GM23338 (cell line): ENCODE measurements at regions not wholly inside any gene's neighbourhood (a gene's known extent, or its start where the extent isn't known, plus 50 kb on each side); places are given as distances from the start of the nearest gene placed in this dataset.

ENCODE experiments used
- ATAC-seq: fragments of 200-7000 bp; cut with Tn5 transposase; 3 replicates; pipeline ENCODE4 v1.9.1; 2020
- DNase-seq: peaks from one replicate; pipeline ENCODE4 v3.0.0-alpha.2; 2015; ENCODE audit warnings: low spot score
- H2AFZ ChIP-seq: fragments of 200-600 bp; sonication (generic); 2 replicates; pipeline ENCODE4 v1.8.0; 2016; ENCODE audit warnings: antibody characterized with exemption, mild to moderate bottlenecking, moderate library complexity
- H3F3A ChIP-seq: fragments of 200-600 bp; sonication (generic); replicated peaks from 2 replicates; pipeline ENCODE4 v1.8.0; 2017; ENCODE audit warnings: antibody characterized with exemption, mixed run types, low read depth
- H3K27ac ChIP-seq: fragments of 200-600 bp; sonication (generic); 2 replicates; pipeline ENCODE4 v1.6.1; 2016; ENCODE audit warnings: low read depth
- H3K27me3 ChIP-seq: fragments of 200-600 bp; sonication (generic); 2 replicates; pipeline ENCODE4 v1.8.0; 2016; ENCODE audit warnings: mild to moderate bottlenecking, mixed run types, moderate library complexity; ENCODE audit not compliant: insufficient read depth
- H3K36me3 ChIP-seq: fragments of 200-600 bp; sonication (generic); 2 replicates; pipeline ENCODE4 v1.8.0; 2016; ENCODE audit warnings: mild to moderate bottlenecking; ENCODE audit not compliant: insufficient read depth
- H3K4me1 ChIP-seq: fragments of 200-600 bp; sonication (generic); 2 replicates; pipeline ENCODE4 v1.8.0; 2016; ENCODE audit warnings: mild to moderate bottlenecking, moderate library complexity; ENCODE audit not compliant: insufficient read depth
- H3K4me2 ChIP-seq: fragments of 200-600 bp; sonication (generic); 2 replicates; pipeline ENCODE4 v1.7.1; 2017; ENCODE audit warnings: mixed run types
- H3K4me3 ChIP-seq: fragments of 200-600 bp; sonication (generic); 2 replicates; pipeline ENCODE4 v1.6.1; 2016; ENCODE audit warnings: mixed run types
- H3K79me2 ChIP-seq: fragments of 200-600 bp; sonication (generic); replicated peaks from 2 replicates; pipeline ENCODE4 v1.8.0; 2017; ENCODE audit warnings: mild to moderate bottlenecking; ENCODE audit not compliant: insufficient read depth
- H3K9me2 ChIP-seq: fragments of 200-600 bp; sonication (generic); 2 replicates; pipeline ENCODE4 v1.8.0; 2017; ENCODE audit not compliant: insufficient read depth
- H4K20me1 ChIP-seq: fragments of 200-600 bp; sonication (generic); replicated peaks from 2 replicates; pipeline ENCODE4 v1.8.0; 2017; ENCODE audit warnings: mild to moderate bottlenecking; ENCODE audit not compliant: insufficient read depth
- H3K27ac Mint-ChIP-seq: 2 replicates; pipeline ENCODE4 v1.8.0; 2020; ENCODE audit warnings: inconsistent platforms, mild to moderate bottlenecking, moderate library complexity, mixed read lengths
- H3K27me3 Mint-ChIP-seq: 3 replicates; pipeline ENCODE4 v1.8.0; 2022; ENCODE audit warnings: low read depth, mild to moderate bottlenecking, moderate library complexity, mixed read lengths, inconsistent platforms; ENCODE audit not compliant: insufficient read depth, poor library complexity
- H3K36me3 Mint-ChIP-seq: 3 replicates; pipeline ENCODE4 v1.8.0; 2021; ENCODE audit warnings: low read depth, mild to moderate bottlenecking, inconsistent platforms, moderate library complexity, mixed read lengths
- H3K4me1 Mint-ChIP-seq: 3 replicates; pipeline ENCODE4 v1.8.0; 2020; ENCODE audit warnings: mild to moderate bottlenecking, inconsistent platforms, mixed read lengths
- H3K4me3 Mint-ChIP-seq: 3 replicates; pipeline ENCODE4 v1.8.0; 2021; ENCODE audit warnings: moderate library complexity, mild to moderate bottlenecking, inconsistent platforms, mixed read lengths
- H3K9me3 Mint-ChIP-seq: 3 replicates; pipeline ENCODE4 v1.8.0; 2020; ENCODE audit warnings: moderate library complexity, mild to moderate bottlenecking, inconsistent platforms, mixed read lengths
- CREB1 ChIP-seq: fragments of 250-450 bp; sonication (Bioruptor Pico); IDR thresholded peaks from 2 replicates; pipeline ENCODE4 v1.5.0; 2020; ENCODE audit warnings: low read depth, mild to moderate bottlenecking, moderate library complexity
- EZH2 ChIP-seq: fragments of 200-600 bp; sonication (generic); IDR thresholded peaks from one replicate; pipeline ENCODE4 v1.8.0; 2017; ENCODE audit warnings: antibody characterized with exemption, mild to moderate bottlenecking, low read depth; ENCODE audit not compliant: unreplicated experiment
- EZH2phosphoT487 ChIP-seq: fragments of 200-600 bp; sonication (generic); IDR thresholded peaks from one replicate; pipeline ENCODE4 v1.8.1; 2018; ENCODE audit warnings: antibody characterized with exemption; ENCODE audit not compliant: unreplicated experiment
- JUNB ChIP-seq: IDR thresholded peaks from one replicate; pipeline ENCODE4 v1.6.1; 2016; ENCODE audit warnings: antibody characterized with exemption; ENCODE audit not compliant: unreplicated experiment
- NANOG ChIP-seq: IDR thresholded peaks from 2 replicates; pipeline ENCODE4 v1.6.1; 2016; ENCODE audit warnings: antibody characterized with exemption, borderline replicate concordance
- POLR2AphosphoS5 ChIP-seq: IDR thresholded peaks from 2 replicates; pipeline ENCODE4 v1.6.1; 2016; ENCODE audit warnings: antibody characterized with exemption, low read depth
- STAT1 ChIP-seq: IDR thresholded peaks from one replicate; pipeline ENCODE4 v1.6.1; 2016; ENCODE audit warnings: antibody characterized with exemption; ENCODE audit not compliant: unreplicated experiment
- ZNF114 ChIP-seq: fragments of 250-450 bp; sonication (Bioruptor Pico); IDR thresholded peaks from 2 replicates; pipeline ENCODE4 v1.5.0; 2020; ENCODE audit warnings: mild to moderate bottlenecking, moderate library complexity
- ZNF331 ChIP-seq: fragments of 250-450 bp; sonication (Bioruptor Pico); IDR thresholded peaks from 2 replicates; pipeline ENCODE4 v1.5.0; 2020; ENCODE audit warnings: low read depth, mild to moderate bottlenecking, moderate library complexity
- TF ChIP-seq, protein P1 (sequence below), 2 experiments: fragments of 200-600 bp in 1 of 2; sonication (generic) in 1 of 2; conservative IDR thresholded peaks; 2 replicates each; pipeline versions ENCODE4 v1.5.1 to v1.6.1; 2016 to 2017; ENCODE audit warnings: antibody characterized with exemption in 2 of 2, low read depth in 2 of 2, mild to moderate bottlenecking in 2 of 2, moderate library complexity in 1 of 2
- TF ChIP-seq, protein P2 (sequence below): IDR thresholded peaks from one replicate; pipeline ENCODE4 v1.6.1; 2018; ENCODE audit warnings: antibody characterized with exemption; ENCODE audit not compliant: unreplicated experiment
- TF ChIP-seq, protein P3 (sequence below): fragments of 250-450 bp; sonication (Bioruptor Pico); IDR thresholded peaks from 2 replicates; pipeline ENCODE4 v1.5.0; 2020; ENCODE audit warnings: mild to moderate bottlenecking, moderate library complexity
- TF ChIP-seq, protein P4 (sequence below): IDR thresholded peaks from 2 replicates; pipeline ENCODE4 v1.6.1; 2016; ENCODE audit warnings: antibody characterized with exemption

DNA sequence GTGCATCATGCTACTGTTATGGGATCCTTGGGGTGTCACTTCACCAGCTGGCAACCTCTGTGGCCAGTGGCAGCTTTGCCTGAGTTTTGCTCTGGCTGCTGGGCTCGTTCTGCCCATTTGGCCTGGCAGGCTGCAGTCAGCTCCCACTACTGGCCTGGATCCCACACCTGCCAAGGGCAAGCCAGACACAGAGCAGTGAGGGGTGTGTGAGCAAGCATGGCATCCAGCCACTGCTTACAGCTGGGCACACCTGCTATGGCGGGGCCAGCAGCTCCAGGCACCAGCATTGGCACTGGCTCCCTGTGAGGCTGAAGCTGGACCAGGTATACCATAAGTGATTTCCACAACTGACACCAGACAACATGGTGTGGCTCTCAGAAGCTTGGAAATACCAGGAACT, 183.4 kb downstream of the NPFFR2 start:
- H3K9me3 Mint-ChIP-seq, result peaks cover 42% of the 10 kb centered on the region
- no peak for ATAC-seq
- H3K36me3 Mint-ChIP-seq, result peaks cover 33% of the 10 kb centered on the region
- Histone ChIP-seq H2AFZ (no peak overlapping the region), H3K79me2 (no peaks in the 10 kb centered on the region), H3K4me1 (no peaks in the 10 kb centered on the region), H3K27ac (no peak overlapping the region), H4K20me1 (no peaks in the 10 kb centered on the region), H3K27me3 (no peaks in the 10 kb centered on the region), H3K4me3 (no peak overlapping the region), H3K36me3 (no peaks in the 10 kb centered on the region), H3K4me2 (no peak overlapping the region), H3K9me2 (0 out of 2 replicates have a peak, but pooled peaks cover 10% of the 10 kb centered on the region), H3F3A (no peaks in the 10 kb centered on the region)
- H3K27ac Mint-ChIP-seq, result no peak overlapping the region
- TF ChIP-seq, protein P1, sequence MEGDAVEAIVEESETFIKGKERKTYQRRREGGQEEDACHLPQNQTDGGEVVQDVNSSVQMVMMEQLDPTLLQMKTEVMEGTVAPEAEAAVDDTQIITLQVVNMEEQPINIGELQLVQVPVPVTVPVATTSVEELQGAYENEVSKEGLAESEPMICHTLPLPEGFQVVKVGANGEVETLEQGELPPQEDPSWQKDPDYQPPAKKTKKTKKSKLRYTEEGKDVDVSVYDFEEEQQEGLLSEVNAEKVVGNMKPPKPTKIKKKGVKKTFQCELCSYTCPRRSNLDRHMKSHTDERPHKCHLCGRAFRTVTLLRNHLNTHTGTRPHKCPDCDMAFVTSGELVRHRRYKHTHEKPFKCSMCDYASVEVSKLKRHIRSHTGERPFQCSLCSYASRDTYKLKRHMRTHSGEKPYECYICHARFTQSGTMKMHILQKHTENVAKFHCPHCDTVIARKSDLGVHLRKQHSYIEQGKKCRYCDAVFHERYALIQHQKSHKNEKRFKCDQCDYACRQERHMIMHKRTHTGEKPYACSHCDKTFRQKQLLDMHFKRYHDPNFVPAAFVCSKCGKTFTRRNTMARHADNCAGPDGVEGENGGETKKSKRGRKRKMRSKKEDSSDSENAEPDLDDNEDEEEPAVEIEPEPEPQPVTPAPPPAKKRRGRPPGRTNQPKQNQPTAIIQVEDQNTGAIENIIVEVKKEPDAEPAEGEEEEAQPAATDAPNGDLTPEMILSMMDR (conservative IDR thresholded peaks at IDR 0.05; ENCODE audit: low read depth in 2 of 2), result no peak
- no peak for TF ChIP-seq CREB1
- no peak for TF ChIP-seq ZNF114 (CRISPR knock-in tag)
- TF ChIP-seq, protein P2, sequence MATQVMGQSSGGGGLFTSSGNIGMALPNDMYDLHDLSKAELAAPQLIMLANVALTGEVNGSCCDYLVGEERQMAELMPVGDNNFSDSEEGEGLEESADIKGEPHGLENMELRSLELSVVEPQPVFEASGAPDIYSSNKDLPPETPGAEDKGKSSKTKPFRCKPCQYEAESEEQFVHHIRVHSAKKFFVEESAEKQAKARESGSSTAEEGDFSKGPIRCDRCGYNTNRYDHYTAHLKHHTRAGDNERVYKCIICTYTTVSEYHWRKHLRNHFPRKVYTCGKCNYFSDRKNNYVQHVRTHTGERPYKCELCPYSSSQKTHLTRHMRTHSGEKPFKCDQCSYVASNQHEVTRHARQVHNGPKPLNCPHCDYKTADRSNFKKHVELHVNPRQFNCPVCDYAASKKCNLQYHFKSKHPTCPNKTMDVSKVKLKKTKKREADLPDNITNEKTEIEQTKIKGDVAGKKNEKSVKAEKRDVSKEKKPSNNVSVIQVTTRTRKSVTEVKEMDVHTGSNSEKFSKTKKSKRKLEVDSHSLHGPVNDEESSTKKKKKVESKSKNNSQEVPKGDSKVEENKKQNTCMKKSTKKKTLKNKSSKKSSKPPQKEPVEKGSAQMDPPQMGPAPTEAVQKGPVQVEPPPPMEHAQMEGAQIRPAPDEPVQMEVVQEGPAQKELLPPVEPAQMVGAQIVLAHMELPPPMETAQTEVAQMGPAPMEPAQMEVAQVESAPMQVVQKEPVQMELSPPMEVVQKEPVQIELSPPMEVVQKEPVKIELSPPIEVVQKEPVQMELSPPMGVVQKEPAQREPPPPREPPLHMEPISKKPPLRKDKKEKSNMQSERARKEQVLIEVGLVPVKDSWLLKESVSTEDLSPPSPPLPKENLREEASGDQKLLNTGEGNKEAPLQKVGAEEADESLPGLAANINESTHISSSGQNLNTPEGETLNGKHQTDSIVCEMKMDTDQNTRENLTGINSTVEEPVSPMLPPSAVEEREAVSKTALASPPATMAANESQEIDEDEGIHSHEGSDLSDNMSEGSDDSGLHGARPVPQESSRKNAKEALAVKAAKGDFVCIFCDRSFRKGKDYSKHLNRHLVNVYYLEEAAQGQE, result no peak
- TF ChIP-seq POLR2AphosphoS5, result no peak
- TF ChIP-seq STAT1, result no peak
- TF ChIP-seq EZH2, result no peak
- TF ChIP-seq, protein P3, sequence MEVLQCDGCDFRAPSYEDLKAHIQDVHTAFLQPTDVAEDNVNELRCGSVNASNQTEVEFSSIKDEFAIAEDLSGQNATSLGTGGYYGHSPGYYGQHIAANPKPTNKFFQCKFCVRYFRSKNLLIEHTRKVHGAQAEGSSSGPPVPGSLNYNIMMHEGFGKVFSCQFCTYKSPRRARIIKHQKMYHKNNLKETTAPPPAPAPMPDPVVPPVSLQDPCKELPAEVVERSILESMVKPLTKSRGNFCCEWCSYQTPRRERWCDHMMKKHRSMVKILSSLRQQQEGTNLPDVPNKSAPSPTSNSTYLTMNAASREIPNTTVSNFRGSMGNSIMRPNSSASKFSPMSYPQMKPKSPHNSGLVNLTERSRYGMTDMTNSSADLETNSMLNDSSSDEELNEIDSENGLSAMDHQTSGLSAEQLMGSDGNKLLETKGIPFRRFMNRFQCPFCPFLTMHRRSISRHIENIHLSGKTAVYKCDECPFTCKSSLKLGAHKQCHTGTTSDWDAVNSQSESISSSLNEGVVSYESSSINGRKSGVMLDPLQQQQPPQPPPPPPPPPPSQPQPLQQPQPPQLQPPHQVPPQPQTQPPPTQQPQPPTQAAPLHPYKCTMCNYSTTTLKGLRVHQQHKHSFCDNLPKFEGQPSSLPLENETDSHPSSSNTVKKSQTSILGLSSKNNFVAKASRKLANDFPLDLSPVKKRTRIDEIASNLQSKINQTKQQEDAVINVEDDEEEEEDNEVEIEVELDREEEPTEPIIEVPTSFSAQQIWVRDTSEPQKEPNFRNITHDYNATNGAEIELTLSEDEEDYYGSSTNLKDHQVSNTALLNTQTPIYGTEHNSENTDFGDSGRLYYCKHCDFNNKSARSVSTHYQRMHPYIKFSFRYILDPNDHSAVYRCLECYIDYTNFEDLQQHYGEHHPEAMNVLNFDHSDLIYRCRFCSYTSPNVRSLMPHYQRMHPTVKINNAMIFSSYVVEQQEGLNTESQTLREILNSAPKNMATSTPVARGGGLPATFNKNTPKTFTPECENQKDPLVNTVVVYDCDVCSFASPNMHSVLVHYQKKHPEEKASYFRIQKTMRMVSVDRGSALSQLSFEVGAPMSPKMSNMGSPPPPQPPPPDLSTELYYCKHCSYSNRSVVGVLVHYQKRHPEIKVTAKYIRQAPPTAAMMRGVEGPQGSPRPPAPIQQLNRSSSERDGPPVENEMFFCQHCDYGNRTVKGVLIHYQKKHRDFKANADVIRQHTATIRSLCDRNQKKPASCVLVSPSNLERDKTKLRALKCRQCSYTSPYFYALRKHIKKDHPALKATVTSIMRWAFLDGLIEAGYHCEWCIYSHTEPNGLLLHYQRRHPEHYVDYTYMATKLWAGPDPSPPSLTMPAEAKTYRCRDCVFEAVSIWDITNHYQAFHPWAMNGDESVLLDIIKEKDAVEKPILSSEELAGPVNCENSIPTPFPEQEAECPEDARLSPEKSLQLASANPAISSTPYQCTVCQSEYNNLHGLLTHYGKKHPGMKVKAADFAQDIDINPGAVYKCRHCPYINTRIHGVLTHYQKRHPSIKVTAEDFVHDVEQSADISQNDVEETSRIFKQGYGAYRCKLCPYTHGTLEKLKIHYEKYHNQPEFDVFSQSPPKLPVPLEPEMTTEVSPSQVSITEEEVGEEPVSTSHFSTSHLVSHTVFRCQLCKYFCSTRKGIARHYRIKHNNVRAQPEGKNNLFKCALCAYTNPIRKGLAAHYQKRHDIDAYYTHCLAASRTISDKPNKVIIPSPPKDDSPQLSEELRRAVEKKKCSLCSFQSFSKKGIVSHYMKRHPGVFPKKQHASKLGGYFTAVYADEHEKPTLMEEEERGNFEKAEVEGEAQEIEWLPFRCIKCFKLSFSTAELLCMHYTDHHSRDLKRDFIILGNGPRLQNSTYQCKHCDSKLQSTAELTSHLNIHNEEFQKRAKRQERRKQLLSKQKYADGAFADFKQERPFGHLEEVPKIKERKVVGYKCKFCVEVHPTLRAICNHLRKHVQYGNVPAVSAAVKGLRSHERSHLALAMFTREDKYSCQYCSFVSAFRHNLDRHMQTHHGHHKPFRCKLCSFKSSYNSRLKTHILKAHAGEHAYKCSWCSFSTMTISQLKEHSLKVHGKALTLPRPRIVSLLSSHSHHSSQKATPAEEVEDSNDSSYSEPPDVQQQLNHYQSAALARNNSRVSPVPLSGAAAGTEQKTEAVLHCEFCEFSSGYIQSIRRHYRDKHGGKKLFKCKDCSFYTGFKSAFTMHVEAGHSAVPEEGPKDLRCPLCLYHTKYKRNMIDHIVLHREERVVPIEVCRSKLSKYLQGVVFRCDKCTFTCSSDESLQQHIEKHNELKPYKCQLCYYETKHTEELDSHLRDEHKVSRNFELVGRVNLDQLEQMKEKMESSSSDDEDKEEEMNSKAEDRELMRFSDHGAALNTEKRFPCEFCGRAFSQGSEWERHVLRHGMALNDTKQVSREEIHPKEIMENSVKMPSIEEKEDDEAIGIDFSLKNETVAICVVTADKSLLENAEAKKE (CRISPR knock-in tag), result no peak
- TF ChIP-seq, protein P4, sequence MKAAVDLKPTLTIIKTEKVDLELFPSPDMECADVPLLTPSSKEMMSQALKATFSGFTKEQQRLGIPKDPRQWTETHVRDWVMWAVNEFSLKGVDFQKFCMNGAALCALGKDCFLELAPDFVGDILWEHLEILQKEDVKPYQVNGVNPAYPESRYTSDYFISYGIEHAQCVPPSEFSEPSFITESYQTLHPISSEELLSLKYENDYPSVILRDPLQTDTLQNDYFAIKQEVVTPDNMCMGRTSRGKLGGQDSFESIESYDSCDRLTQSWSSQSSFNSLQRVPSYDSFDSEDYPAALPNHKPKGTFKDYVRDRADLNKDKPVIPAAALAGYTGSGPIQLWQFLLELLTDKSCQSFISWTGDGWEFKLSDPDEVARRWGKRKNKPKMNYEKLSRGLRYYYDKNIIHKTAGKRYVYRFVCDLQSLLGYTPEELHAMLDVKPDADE, result no peak
- TF ChIP-seq NANOG, result no peak
- no peak for TF ChIP-seq JUNB
- no peak for TF ChIP-seq ZNF331 (CRISPR knock-in tag)
- TF ChIP-seq EZH2phosphoT487, result no peak
- no peaks in the 10 kb centered on the region for H3K4me1 Mint-ChIP-seq
- peaks cover 1% of the 10 kb centered on the region for H3K27me3 Mint-ChIP-seq
- H3K4me3 Mint-ChIP-seq, result no peak overlapping the region
- no peak for DNase-seq
